Loucy (cell line): ENCODE measurements at regions not wholly inside any gene's neighbourhood (a gene's known extent, or its start where the extent isn't known, plus 50 kb on each side); places are given as distances from the start of the nearest gene placed in this dataset.

Experiments
- H2AFZ ChIP-seq: fragments of 200-600 bp; sonication (generic); 2 replicates; pipeline ENCODE4 v1.6.0; 2016; ENCODE audit warnings: antibody characterized with exemption, mild to moderate bottlenecking, low read length, moderate library complexity
- H3F3A ChIP-seq: fragments of 200-600 bp; 2 replicates; pipeline ENCODE4 v1.6.0; 2016; ENCODE audit warnings: antibody characterized with exemption, low read depth, mild to moderate bottlenecking
- H3K27me3 ChIP-seq: fragments of 200-600 bp; sonication (generic); 2 replicates; pipeline ENCODE4 v1.6.1; 2014; ENCODE audit warnings: low read length, mild to moderate bottlenecking; ENCODE audit not compliant: insufficient read depth, poor library complexity, severe bottlenecking
- H3K36me3 ChIP-seq: fragments of 200-600 bp; sonication (generic); 2 replicates; pipeline ENCODE4 v1.6.1; 2016; ENCODE audit warnings: low read length; ENCODE audit not compliant: insufficient read depth
- H3K4me1 ChIP-seq: fragments of 200-600 bp; sonication (generic); 2 replicates; pipeline ENCODE4 v1.5.1; 2014; ENCODE audit warnings: low read length, mild to moderate bottlenecking; ENCODE audit not compliant: insufficient read depth, poor library complexity, severe bottlenecking
- H3K4me2 ChIP-seq: fragments of 200-600 bp; sonication (generic); 2 replicates; pipeline ENCODE4 v1.6.0; 2014; ENCODE audit warnings: antibody characterized with exemption, low read length, low read depth, mild to moderate bottlenecking; ENCODE audit not compliant: poor library complexity, severe bottlenecking
- H3K4me3 ChIP-seq: fragments of 200-600 bp; sonication (generic); 2 replicates; pipeline ENCODE4 v1.5.1; 2014; ENCODE audit warnings: low read length, mild to moderate bottlenecking, mixed read lengths; ENCODE audit not compliant: poor library complexity, severe bottlenecking
- H3K79me2 ChIP-seq: fragments of 200-600 bp; sonication (generic); 2 replicates; pipeline ENCODE4 v1.6.1; 2014; ENCODE audit warnings: low read length; ENCODE audit not compliant: insufficient read depth
- H3K9ac ChIP-seq: fragments of 200-600 bp; sonication (generic); 2 replicates; pipeline ENCODE4 v1.6.0; 2014; ENCODE audit warnings: mild to moderate bottlenecking, low read depth, low read length, moderate library complexity; ENCODE audit not compliant: poor library complexity, severe bottlenecking
- H3K9me2 ChIP-seq: fragments of 200-600 bp; sonication (generic); replicated peaks from 2 replicates; pipeline ENCODE4 v1.6.1; 2016; ENCODE audit warnings: low read depth, low read length, mixed read lengths
- H3K9me3 ChIP-seq: fragments of 200-600 bp; sonication (generic); 2 replicates; pipeline ENCODE4 v1.6.1; 2014; ENCODE audit warnings: mild to moderate bottlenecking, antibody characterized with exemption, low read length, low read depth; ENCODE audit not compliant: insufficient read depth
- H4K20me1 ChIP-seq: fragments of 200-600 bp; sonication (generic); 2 replicates; pipeline ENCODE4 v1.6.0; 2014; ENCODE audit warnings: antibody characterized with exemption, low read length, mild to moderate bottlenecking; ENCODE audit not compliant: insufficient read depth, poor library complexity, severe bottlenecking
- CTCF ChIP-seq: fragments of 200-600 bp; sonication (generic); conservative IDR thresholded peaks from 2 replicates; pipeline ENCODE4 v1.5.1; 2014; ENCODE audit warnings: mild to moderate bottlenecking, antibody characterized with exemption, low read length
- EZH2phosphoT487 ChIP-seq: fragments of 200-600 bp; IDR thresholded peaks from 2 replicates; pipeline ENCODE4 v1.6.1; 2018; ENCODE audit warnings: antibody characterized with exemption, mild to moderate bottlenecking, moderate library complexity, borderline replicate concordance

DNA sequence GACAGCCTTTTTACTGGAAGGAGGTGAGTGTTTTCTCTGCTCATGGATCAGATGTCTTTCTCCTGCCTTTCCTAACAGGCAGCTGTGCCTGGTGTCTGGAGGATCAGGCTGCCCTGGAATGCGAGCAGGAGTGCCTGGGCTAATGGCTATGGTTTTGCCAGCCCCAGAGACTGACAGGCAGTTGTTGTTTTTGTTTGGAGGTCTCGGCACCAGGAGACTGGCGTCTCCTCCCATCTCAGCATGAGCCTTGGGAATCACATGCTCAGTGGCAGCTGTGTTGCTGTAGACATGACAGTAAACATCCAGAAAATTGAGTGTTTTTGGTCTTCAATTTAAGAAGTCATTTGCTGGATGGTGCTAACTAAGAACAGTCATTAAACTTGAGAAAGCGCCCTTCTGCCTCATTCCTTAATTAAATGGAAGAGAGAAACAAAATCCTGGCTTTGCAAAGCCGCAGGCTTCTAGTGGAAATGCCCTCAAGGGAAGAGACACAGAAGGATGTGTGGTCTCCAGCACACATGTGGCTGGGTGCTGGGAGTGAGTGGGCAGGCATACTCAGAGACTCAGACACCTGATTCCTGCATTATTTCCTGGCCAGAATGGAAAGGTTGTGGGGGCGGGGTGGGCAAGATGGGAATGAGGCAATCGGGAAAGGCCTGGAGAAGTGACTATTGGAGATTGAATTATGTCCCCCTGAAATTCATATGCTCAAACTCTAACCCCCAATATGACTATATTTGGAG, 97.0 kb upstream of the NMNAT3 start:
- H3K9ac ChIP-seq, result no peak overlapping the region
- H3K4me2 ChIP-seq, result no peak overlapping the region
- no peaks in the 10 kb centered on the region for H4K20me1 ChIP-seq
- H3F3A ChIP-seq, result no peaks in the 10 kb centered on the region
- H2AFZ ChIP-seq, result no peak overlapping the region
- H3K9me2 ChIP-seq, result no peaks in the 10 kb centered on the region
- TF ChIP-seq CTCF, result no peak
- TF ChIP-seq EZH2phosphoT487, result no peak
- H3K4me3 ChIP-seq, result no peak overlapping the region
- H3K4me1 ChIP-seq, result no peaks in the 10 kb centered on the region
- no peaks in the 10 kb centered on the region for H3K27me3 ChIP-seq
- no peaks in the 10 kb centered on the region for H3K79me2 ChIP-seq
- no peaks in the 10 kb centered on the region for H3K9me3 ChIP-seq
- H3K36me3 ChIP-seq, result no peaks in the 10 kb centered on the region

- H3K4me2 ChIP-seq, result no peak overlapping the region
- no peak overlapping the region for H3K4me3 ChIP-seq
Observed at GRCh38 chr3:139772539-139773500, 95.0 kb upstream of the NMNAT3 start.

GRCh38 chr3:139771331-139771730, 93.6 kb upstream of the NMNAT3 start:
- TF ChIP-seq EZH2phosphoT487 (no peak), CTCF (no peak)
- H3K27me3 ChIP-seq, result no peaks in the 10 kb centered on the region
- no peaks in the 10 kb centered on the region for H3K36me3 ChIP-seq
- no peak overlapping the region for H3K4me3 ChIP-seq
- H3K79me2 ChIP-seq, result no peaks in the 10 kb centered on the region
- no peaks in the 10 kb centered on the region for H4K20me1 ChIP-seq
- H3K9me2 ChIP-seq, result no peaks in the 10 kb centered on the region
- H3K9ac ChIP-seq, result no peak overlapping the region
- no peak overlapping the region for H2AFZ ChIP-seq
- H3K4me2 ChIP-seq, result no peak overlapping the region
- no peaks in the 10 kb centered on the region for H3F3A ChIP-seq
- H3K9me3 ChIP-seq, result no peaks in the 10 kb centered on the region
- H3K4me1 ChIP-seq, result no peaks in the 10 kb centered on the region

More at GRCh38 chr3:139772539-139773500, 95.0 kb upstream of the NMNAT3 start:
- no peak; the same call in 1 of the 2 replicates for TF ChIP-seq CTCF
- TF ChIP-seq EZH2phosphoT487, result no peak
- Histone ChIP-seq H4K20me1 (no peaks in the 10 kb centered on the region), H2AFZ (no peak overlapping the region), H3K9me3 (no peaks in the 10 kb centered on the region), H3K27me3 (no peaks in the 10 kb centered on the region), H3K79me2 (no peaks in the 10 kb centered on the region), H3K36me3 (no peaks in the 10 kb centered on the region), H3K9ac (no peak overlapping the region), H3F3A (no peaks in the 10 kb centered on the region), H3K9me2 (no peaks in the 10 kb centered on the region), H3K4me1 (no peaks in the 10 kb centered on the region)
